H1 (cell line): ENCODE measurements at regions not wholly inside any gene's neighbourhood (a gene's known extent, or its start where the extent isn't known, plus 50 kb on each side); places are given as distances from the start of the nearest gene placed in this dataset.
"Not testable (repeated sequence)": the region's sequence is repeated elsewhere in the genome, so short reads cannot be mapped to it uniquely, and the experiment has no call there.

Experiments
- KDM5A ChIP-seq: fragments of 200-600 bp; IDR thresholded peaks from 2 replicates; pipeline ENCODE4 v1.7.1; 2012; ENCODE audit warnings: mild to moderate bottlenecking, low read length, inconsistent platforms, mixed read lengths
- SAP30 ChIP-seq: fragments of 300-600 bp; sonication (generic); IDR thresholded peaks from 2 replicates; pipeline ENCODE4 v1.7.1; 2012; ENCODE audit warnings: low read length, moderate library complexity, mild to moderate bottlenecking, inconsistent platforms; ENCODE audit not compliant: insufficient read depth, insufficient replicate concordance
- TF ChIP-seq, protein P1 (sequence below), 3 experiments: IDR thresholded peaks; 1 replicate in 2 of 3; 2 replicates in 1 of 3; pipeline versions ENCODE4 v1.5.1 to v1.6.1; 2011; ENCODE audit warnings: low read length in 3 of 3, mild to moderate bottlenecking in 3 of 3, inconsistent platforms in 2 of 3, low read depth in 1 of 3, moderate library complexity in 1 of 3; ENCODE audit not compliant: insufficient read depth in 1 of 3; ENCODE audit errors: control extremely low read depth in 1 of 3

- not testable (repeated sequence) for TF ChIP-seq SAP30, KDM5A
- TF ChIP-seq, protein P1, sequence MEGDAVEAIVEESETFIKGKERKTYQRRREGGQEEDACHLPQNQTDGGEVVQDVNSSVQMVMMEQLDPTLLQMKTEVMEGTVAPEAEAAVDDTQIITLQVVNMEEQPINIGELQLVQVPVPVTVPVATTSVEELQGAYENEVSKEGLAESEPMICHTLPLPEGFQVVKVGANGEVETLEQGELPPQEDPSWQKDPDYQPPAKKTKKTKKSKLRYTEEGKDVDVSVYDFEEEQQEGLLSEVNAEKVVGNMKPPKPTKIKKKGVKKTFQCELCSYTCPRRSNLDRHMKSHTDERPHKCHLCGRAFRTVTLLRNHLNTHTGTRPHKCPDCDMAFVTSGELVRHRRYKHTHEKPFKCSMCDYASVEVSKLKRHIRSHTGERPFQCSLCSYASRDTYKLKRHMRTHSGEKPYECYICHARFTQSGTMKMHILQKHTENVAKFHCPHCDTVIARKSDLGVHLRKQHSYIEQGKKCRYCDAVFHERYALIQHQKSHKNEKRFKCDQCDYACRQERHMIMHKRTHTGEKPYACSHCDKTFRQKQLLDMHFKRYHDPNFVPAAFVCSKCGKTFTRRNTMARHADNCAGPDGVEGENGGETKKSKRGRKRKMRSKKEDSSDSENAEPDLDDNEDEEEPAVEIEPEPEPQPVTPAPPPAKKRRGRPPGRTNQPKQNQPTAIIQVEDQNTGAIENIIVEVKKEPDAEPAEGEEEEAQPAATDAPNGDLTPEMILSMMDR (IDR thresholded peaks at IDR 0.05; ENCODE audit: control extremely low read depth in 1 of 3, insufficient read depth in 1 of 3, low read depth in 1 of 3, low read length in 3 of 3): not testable (repeated sequence)
Observed at GRCh38 chr1:182307486-182307885, 84.1 kb downstream of the GLUL start.
